Dendritic cell treated with granulocyte-macrophage colony-stimulating factor and Interleukin-4, amounts not matched to agents 40 ng/mL and 50 ng/mL, for 4 days (primary cell): ENCODE measurements at regions not wholly inside any gene's neighbourhood (a gene's known extent, or its start where the extent isn't known, plus 50 kb on each side); places are given as distances from the start of the nearest gene placed in this dataset.
"Not testable (repeated sequence)": the region's sequence is repeated elsewhere in the genome, so short reads cannot be mapped to it uniquely, and the experiment has no call there.

Experiments used
- H3K27ac Mint-ChIP-seq: one replicate; pipeline ENCODE4 v1.8.0; 2022; ENCODE audit warnings: mild to moderate bottlenecking, mixed read lengths
- H3K27me3 Mint-ChIP-seq: one replicate; pipeline ENCODE4 v1.8.0; 2022; ENCODE audit warnings: mild to moderate bottlenecking, mixed read lengths
- H3K36me3 Mint-ChIP-seq: one replicate; pipeline ENCODE4 v1.8.0; 2022; ENCODE audit warnings: low read depth, mixed read lengths
- H3K4me1 Mint-ChIP-seq: one replicate; pipeline ENCODE4 v1.8.0; 2022; ENCODE audit warnings: low read depth, mixed read lengths
- H3K4me3 Mint-ChIP-seq: one replicate; pipeline ENCODE4 v1.8.0; 2022; ENCODE audit warnings: mild to moderate bottlenecking, moderate library complexity, mixed read lengths
- H3K9me3 Mint-ChIP-seq: one replicate; pipeline ENCODE4 v1.8.0; 2022; ENCODE audit warnings: mixed read lengths
- intact Hi-C: fragments of 100-400 bp; cut with micrococcal nuclease; formaldehyde crosslinking; loops from one replicate; pipeline ENCODE4 v1.15.0; 2022

DNA sequence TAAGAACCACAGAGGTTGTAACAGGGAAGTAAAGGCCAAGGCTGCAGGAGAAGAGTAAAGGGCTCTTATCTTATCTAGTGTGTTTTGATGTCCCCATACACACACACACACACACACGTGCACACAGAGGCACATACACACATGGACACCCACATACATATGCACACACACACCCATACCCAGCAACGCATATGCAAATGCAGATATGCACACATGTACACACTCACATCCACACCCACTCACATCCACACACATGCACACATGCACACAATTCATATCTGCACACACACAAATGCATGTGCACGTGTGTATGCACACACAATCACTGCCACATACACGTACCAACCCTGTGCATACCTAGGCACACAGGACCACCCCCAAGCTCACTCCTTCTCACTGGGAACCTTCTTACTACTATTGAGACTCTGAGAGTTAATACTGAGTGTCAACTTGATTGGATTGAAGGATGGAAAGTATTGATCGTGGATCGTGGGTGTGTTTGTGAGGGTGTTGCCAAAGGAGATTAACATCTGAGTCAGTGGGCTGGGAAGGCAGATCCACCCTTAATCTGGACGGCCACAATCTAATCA is 99.0 kb upstream of the AKAP13 start:
- H3K9me3 Mint-ChIP-seq: no peaks in the 10 kb centered on the region
- no peak overlapping the region for H3K27ac Mint-ChIP-seq
- no peaks in the 10 kb centered on the region for H3K4me1 Mint-ChIP-seq
- H3K4me3 Mint-ChIP-seq: no peak overlapping the region
- intact Hi-C loops: no loop called here
- H3K27me3 Mint-ChIP-seq: no peaks in the 10 kb centered on the region
- H3K36me3 Mint-ChIP-seq: no peaks in the 10 kb centered on the region

- no peaks in the 10 kb centered on the region for H3K27me3 Mint-ChIP-seq
- no peak overlapping the region for H3K27ac Mint-ChIP-seq
- no peak overlapping the region for H3K4me3 Mint-ChIP-seq
- no peaks in the 10 kb centered on the region for H3K4me1 Mint-ChIP-seq
- H3K36me3 Mint-ChIP-seq: no peaks in the 10 kb centered on the region
- H3K9me3 Mint-ChIP-seq: no peaks in the 10 kb centered on the region
- intact Hi-C loops: no loop called here
These were observed 97.8 kb upstream of the AKAP13 start for GRCh38 chr15:85282504-85283115.

- H3K27ac Mint-ChIP-seq, H3K4me1 Mint-ChIP-seq, H3K36me3 Mint-ChIP-seq, H3K4me3 Mint-ChIP-seq, intact Hi-C loops, H3K27me3 Mint-ChIP-seq, H3K9me3 Mint-ChIP-seq: not testable (repeated sequence)
These were observed 96.6 kb upstream of the AKAP13 start for GRCh38 chr15:85283815-85284214.

DNA sequence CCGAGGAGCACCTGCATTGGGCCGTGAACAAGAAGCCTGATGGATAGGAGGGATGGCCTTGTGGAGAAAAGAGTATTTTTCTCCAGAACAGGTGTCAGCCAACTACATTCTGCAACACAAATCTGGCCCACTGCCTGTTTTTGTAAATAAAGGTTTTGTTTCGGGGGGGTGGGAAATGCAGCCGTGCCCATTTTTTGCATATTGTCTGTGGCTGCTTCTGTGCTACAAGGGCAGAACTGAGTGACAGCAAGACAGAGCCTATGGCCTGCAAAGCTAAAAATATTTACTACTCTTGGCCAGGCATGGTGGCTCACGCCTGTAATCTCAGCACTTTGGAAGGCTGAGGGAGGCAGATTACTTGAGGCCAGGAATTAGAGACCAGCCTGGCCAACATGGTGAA is 95.9 kb upstream of the AKAP13 start:
- Mint-ChIP-seq H3K27ac (no peak overlapping the region), H3K4me1 (no peaks in the 10 kb centered on the region), H3K36me3 (no peaks in the 10 kb centered on the region), H3K9me3 (no peaks in the 10 kb centered on the region), H3K4me3 (no peak overlapping the region), H3K27me3 (no peaks in the 10 kb centered on the region)
- intact Hi-C loops: no loop called here

- no peak overlapping the region for H3K27ac Mint-ChIP-seq
- H3K4me3 Mint-ChIP-seq: no peak overlapping the region
- H3K4me1 Mint-ChIP-seq: peaks cover 5% of the 10 kb centered on the region
These were observed 90.6 kb upstream of the AKAP13 start for GRCh38 chr15:85289677-85290365.

GRCh38 chr15:85292583-85292982 is 87.8 kb upstream of the AKAP13 start:
- not testable (repeated sequence) for H3K9me3 Mint-ChIP-seq, H3K4me3 Mint-ChIP-seq, H3K27ac Mint-ChIP-seq, H3K27me3 Mint-ChIP-seq, H3K36me3 Mint-ChIP-seq
- intact Hi-C loops: loop anchor here (10.0 kb wide), 1 partner anchor 212 kb away; no protein-coding TSS in a partner anchor
- peaks cover 21% of the 10 kb centered on the region for H3K4me1 Mint-ChIP-seq

More at GRCh38 chr15:85289677-85290365, 90.6 kb upstream of the AKAP13 start:
- Mint-ChIP-seq H3K27me3 (peaks cover 7% of the 10 kb centered on the region), H3K36me3 (no peaks in the 10 kb centered on the region), H3K9me3 (no peaks in the 10 kb centered on the region)
- intact Hi-C loops: loop anchor here (10.0 kb wide), 1 partner anchor 215 kb away; no protein-coding TSS in a partner anchor

DNA sequence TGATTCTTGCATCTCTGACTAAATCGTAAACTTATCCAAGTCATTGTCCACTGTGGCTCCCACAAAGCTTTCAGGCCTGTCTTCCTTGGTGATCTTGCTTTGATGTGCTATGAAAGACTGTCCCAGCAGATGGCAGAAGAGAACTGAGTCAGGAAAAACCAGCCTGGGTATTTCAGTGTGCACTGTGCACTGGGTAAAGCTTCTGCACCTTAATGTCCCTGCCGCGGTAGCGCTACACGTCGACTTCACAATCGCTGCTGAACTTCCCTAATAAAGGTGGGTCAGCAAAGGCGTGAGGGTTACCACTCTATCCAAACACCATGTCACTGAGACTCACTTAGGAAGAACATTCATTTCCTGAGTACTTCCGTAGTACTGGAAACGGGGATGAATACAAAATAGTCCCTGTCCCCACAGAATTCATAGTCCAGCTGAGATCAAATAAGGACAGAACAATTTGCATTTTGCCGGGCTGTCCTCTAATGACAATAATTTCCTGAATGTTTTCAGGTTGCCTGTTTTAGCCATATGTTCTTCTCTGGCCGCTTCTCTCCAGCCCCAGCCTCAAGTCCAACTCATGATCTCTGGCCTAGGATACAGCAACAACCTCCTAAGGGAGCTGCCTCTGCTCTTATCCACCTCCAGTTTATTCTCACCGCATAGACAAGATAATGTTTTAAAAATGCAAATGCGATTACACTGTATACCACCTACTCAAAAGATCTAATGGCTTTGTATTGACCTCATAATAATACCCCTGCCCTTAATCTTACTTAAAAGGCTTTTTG is 83.6 kb upstream of the AKAP13 start:
- Mint-ChIP-seq H3K27me3 (no peaks in the 10 kb centered on the region), H3K9me3 (no peaks in the 10 kb centered on the region), H3K4me3 (peak overlapping the region; percentile 58), H3K4me1 (peaks cover 16% of the 10 kb centered on the region), H3K27ac (no peak overlapping the region), H3K36me3 (no peaks in the 10 kb centered on the region)
- intact Hi-C loops: loop anchor here (1.0 to 10.0 kb wide), 2 partner anchors 117 to 208 kb away; no protein-coding TSS in a partner anchor

DNA sequence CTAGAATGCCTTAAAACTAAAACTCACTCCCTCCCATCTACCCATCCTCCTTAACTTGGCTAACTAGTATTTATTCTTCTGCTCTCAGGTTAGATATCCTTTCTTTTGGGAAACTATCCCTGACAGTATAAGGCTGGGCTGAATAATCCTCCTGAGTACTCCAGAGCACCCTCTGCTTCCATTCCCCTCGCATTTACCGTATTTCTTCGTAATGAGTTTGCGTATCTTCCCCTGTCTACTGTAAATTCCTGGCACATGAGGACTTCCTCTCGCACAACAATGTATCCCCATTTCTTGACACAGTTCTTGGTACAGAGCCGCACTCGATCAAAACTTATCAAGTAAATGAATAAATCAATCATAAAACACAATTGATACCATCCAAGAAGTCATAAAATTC is 82.9 kb upstream of the AKAP13 start:
- H3K27ac Mint-ChIP-seq: no peak overlapping the region
- intact Hi-C loops: loop anchor here (10.0 kb wide), 1 partner anchor 207 kb away; no protein-coding TSS in a partner anchor
- no peak overlapping the region for H3K4me3 Mint-ChIP-seq
- H3K27me3 Mint-ChIP-seq: no peaks in the 10 kb centered on the region
- no peaks in the 10 kb centered on the region for H3K36me3 Mint-ChIP-seq
- peaks cover 16% of the 10 kb centered on the region for H3K4me1 Mint-ChIP-seq
- no peaks in the 10 kb centered on the region for H3K9me3 Mint-ChIP-seq

DNA sequence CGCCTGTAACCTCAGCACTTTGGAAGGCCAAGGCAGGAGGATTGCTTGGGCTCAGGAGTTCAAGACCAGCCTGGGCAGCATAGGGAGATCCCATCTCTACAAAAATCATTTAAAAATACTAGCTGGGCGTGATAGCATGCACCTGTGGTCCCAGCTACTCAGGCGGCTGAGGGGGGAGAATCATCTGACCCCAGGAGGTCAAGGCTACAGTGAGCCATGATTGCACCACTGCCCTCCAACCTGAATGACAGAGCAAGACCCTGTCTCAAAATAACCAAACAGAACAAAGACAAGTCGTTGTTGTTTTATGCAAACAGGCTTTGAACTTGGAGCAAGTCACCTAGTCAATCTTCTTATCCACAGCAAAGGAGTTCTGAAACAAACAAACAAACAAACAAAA is 82.0 kb upstream of the AKAP13 start:
- H3K4me3 Mint-ChIP-seq: no peak overlapping the region
- H3K27me3 Mint-ChIP-seq: no peaks in the 10 kb centered on the region
- H3K4me1 Mint-ChIP-seq: peaks cover 16% of the 10 kb centered on the region
- intact Hi-C loops: loop anchor here (10.0 kb wide), 1 partner anchor 206 kb away; no protein-coding TSS in a partner anchor
- H3K36me3 Mint-ChIP-seq: no peaks in the 10 kb centered on the region
- no peak overlapping the region for H3K27ac Mint-ChIP-seq
- H3K9me3 Mint-ChIP-seq: no peaks in the 10 kb centered on the region

GRCh38 chr15:85298941-85299340 is 81.5 kb upstream of the AKAP13 start:
- Mint-ChIP-seq H3K4me3 (no peak overlapping the region), H3K27ac (no peak overlapping the region), H3K9me3 (no peaks in the 10 kb centered on the region), H3K27me3 (no peaks in the 10 kb centered on the region), H3K4me1 (peaks cover 16% of the 10 kb centered on the region), H3K36me3 (no peaks in the 10 kb centered on the region)
- intact Hi-C loops: loop anchor here (10.0 kb wide), 1 partner anchor 206 kb away; no protein-coding TSS in a partner anchor

DNA sequence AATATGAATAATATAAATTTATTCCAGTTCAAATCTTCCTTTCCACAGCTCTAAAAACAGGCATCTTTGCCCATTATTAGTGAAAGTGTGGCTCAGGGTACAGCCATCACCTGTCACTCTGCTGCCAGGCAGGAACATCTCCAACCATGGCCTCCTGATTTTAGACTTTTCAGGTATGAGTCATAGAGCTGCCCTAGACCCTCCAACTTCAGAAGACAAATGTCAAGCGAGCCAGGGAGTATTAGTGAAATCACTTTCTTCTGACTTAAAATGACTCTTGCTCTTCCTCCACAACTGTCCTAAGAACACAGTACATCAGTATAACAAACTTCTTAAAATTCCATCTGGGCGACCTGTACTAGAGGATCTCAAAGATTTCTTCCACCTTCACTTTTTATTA is 78.1 kb upstream of the AKAP13 start:
- no peaks in the 10 kb centered on the region for H3K27me3 Mint-ChIP-seq
- no peaks in the 10 kb centered on the region for H3K9me3 Mint-ChIP-seq
- no peaks in the 10 kb centered on the region for H3K36me3 Mint-ChIP-seq
- H3K4me3 Mint-ChIP-seq: no peak overlapping the region
- peaks cover 3% of the 10 kb centered on the region for H3K4me1 Mint-ChIP-seq
- intact Hi-C loops: no loop called here
- no peak overlapping the region for H3K27ac Mint-ChIP-seq

- H3K27ac Mint-ChIP-seq: no peak overlapping the region
- no peaks in the 10 kb centered on the region for H3K9me3 Mint-ChIP-seq
- no peaks in the 10 kb centered on the region for H3K36me3 Mint-ChIP-seq
- H3K4me1 Mint-ChIP-seq: peaks cover 7% of the 10 kb centered on the region
- H3K27me3 Mint-ChIP-seq: no peaks in the 10 kb centered on the region
- no peak overlapping the region for H3K4me3 Mint-ChIP-seq
- intact Hi-C loops: no loop called here
These were observed 75.4 kb upstream of the AKAP13 start for GRCh38 chr15:85305050-85305449.

DNA sequence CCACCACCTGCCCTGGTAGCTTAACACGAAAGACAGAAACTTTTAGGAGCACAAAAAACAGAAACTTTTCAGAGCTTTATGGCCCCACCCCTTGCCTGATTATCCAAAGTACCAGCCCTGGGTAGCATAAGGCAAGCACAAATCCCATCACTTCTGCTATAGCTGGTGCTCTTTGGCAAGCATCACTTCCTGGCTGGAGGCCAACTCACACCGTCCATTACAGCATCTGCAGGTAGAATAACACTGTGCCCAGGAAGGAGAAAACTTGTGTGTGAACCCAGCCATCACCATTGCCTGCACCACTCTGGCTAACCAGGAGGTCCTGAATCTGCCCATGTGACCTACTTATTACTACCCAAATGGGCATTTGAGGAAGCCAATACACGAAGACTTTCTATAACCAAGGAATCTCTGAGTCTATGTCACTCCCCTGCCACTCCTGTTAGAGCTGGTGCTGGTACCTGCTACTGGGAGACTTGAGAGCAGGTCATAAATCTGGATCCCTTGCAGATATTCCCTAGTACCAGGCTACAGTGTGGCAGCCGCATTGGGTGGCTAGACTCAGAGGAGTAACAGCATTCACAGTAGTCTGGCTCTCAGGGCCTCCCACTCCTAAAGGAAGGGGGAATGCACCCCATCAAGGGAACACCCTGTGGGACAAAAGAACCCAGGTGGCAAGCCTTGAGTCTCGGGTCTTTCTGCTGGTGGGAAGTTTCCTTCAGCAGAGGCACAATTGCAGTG is 73.3 kb upstream of the AKAP13 start:
- intact Hi-C loops: no loop called here
- Mint-ChIP-seq H3K27ac (no peak overlapping the region), H3K27me3 (no peaks in the 10 kb centered on the region), H3K36me3 (no peaks in the 10 kb centered on the region), H3K4me1 (peaks cover 8% of the 10 kb centered on the region), H3K4me3 (no peak overlapping the region), H3K9me3 (no peaks in the 10 kb centered on the region)
